Spleen (tissue), 7 donors: ENCODE measurements at regions not wholly inside any gene's neighbourhood (a gene's known extent, or its start where the extent isn't known, plus 50 kb on each side); places are given as distances from the start of the nearest gene placed in this dataset.

Experiments used
- CTCF ChIP-seq, 11 experiments: fragments of 200-600 bp in 7 of 11; fragments of 450-650 bp in 4 of 11; sonication (generic) in 4 of 11; IDR thresholded peaks in 8 of 11; conservative IDR thresholded peaks in 3 of 11; 1 replicate in 7 of 11; 2 replicates in 4 of 11; pipeline versions ENCODE4 v1.4.0 to v1.8.0; 2016 to 2021; ENCODE audit warnings: antibody characterized with exemption in 11 of 11, inconsistent platforms in 4 of 11, mild to moderate bottlenecking in 1 of 11
- POLR2A ChIP-seq, 3 donors: fragments of 450-650 bp; IDR thresholded peaks; one replicate each; pipeline ENCODE4 v1.5.1; 2017; ENCODE audit warnings: antibody characterized with exemption in 3 of 3, mild to moderate bottlenecking in 1 of 3
- POLR2AphosphoS5 ChIP-seq, 3 donors: sonication (generic); formaldehyde crosslinking; IDR thresholded peaks; one replicate each; pipeline ENCODE4 v1.5.1; 2017; ENCODE audit warnings: antibody characterized with exemption in 3 of 3
- donor health status: DM: no; HTN: no; CAD: no; lungs with moderate emphysema.
- donor health status: DM: no; HTN: no; CAD: no.
- donor health status: DM: no; HTN: no; CAD: no.

DNA sequence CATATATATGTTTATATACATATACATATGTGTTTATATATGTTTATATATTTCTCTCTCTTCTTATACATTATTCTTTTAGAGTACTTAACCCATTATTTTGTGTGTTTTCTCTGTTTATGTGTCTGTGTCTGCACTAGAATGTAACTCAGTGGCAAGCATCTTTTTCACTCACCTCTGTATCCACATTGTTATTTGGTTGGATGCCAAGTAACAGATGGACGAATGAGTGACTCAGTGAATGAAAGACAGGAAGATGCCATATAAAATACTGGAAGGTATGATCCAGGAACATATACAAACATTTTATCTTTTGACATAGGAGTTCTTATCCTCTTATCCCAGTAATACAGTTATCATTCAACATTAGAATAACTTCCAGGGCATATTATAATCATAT, 684.8 kb downstream of the RNF144A start:
- TF ChIP-seq CTCF (IDR thresholded peaks at IDR 0.05 in 8 of 11, conservative IDR thresholded peaks at IDR 0.05 in 3 of 11) (no peak), POLR2A (IDR thresholded peaks at IDR 0.05) (no peak), POLR2AphosphoS5 (IDR thresholded peaks at IDR 0.05) (no peak)
